Progenitor cell of endocrine pancreas (in vitro differentiated cells): ENCODE measurements at regions not wholly inside any gene's neighbourhood (a gene's known extent, or its start where the extent isn't known, plus 50 kb on each side); places are given as distances from the start of the nearest gene placed in this dataset.

Experiments
- DNase-seq: peaks from one replicate; pipeline ENCODE4 v3.0.0; 2021; ENCODE audit warnings: low spot score; ENCODE audit not compliant: unreplicated experiment
- H3K27ac Mint-ChIP-seq: 2 replicates; pipeline ENCODE4 v1.8.0; 2021; ENCODE audit warnings: mild to moderate bottlenecking, moderate library complexity, mixed read lengths
- H3K27me3 Mint-ChIP-seq: 2 replicates; pipeline ENCODE4 v1.8.0; 2021; ENCODE audit warnings: mixed read lengths
- H3K36me3 Mint-ChIP-seq: 2 replicates; pipeline ENCODE4 v1.8.0; 2022; ENCODE audit warnings: mixed read lengths; ENCODE audit not compliant: insufficient read depth
- H3K4me1 Mint-ChIP-seq: 2 replicates; pipeline ENCODE4 v1.8.0; 2021; ENCODE audit warnings: low read depth, mixed read lengths
- H3K4me3 Mint-ChIP-seq: 2 replicates; pipeline ENCODE4 v1.8.0; 2021; ENCODE audit warnings: low read depth, mild to moderate bottlenecking, moderate library complexity, mixed read lengths
- H3K9me3 Mint-ChIP-seq: 2 replicates; pipeline ENCODE4 v1.8.0; 2021; ENCODE audit warnings: low read depth, mixed read lengths
- TF ChIP-seq, protein P1 (sequence below): fragments of 200-600 bp; sonication (generic); IDR thresholded peaks from one replicate; pipeline ENCODE4 v1.5.0; 2021; ENCODE audit warnings: antibody characterized with exemption, mild to moderate bottlenecking; ENCODE audit not compliant: unreplicated experiment

DNA sequence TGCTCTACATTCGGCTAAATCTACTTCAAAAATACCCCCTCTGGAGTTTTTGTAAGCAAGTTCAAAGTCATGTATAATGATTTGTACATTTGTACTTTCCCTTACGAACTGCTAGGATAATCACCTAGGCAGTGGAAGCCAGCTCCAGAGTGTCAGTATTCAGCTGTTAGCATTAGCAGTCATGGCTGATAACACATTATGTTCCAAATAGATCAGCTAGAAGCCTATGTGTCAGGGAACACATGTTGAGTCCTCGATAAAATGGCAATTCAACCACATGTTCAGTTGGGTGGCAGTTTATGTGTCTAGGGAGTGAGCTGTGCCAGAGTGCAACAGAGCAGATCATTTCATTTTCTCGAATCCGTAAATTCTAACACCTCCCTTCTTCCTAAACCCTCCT is 65.8 kb upstream of the KRTAP11-1 start:
- TF ChIP-seq, protein P1, sequence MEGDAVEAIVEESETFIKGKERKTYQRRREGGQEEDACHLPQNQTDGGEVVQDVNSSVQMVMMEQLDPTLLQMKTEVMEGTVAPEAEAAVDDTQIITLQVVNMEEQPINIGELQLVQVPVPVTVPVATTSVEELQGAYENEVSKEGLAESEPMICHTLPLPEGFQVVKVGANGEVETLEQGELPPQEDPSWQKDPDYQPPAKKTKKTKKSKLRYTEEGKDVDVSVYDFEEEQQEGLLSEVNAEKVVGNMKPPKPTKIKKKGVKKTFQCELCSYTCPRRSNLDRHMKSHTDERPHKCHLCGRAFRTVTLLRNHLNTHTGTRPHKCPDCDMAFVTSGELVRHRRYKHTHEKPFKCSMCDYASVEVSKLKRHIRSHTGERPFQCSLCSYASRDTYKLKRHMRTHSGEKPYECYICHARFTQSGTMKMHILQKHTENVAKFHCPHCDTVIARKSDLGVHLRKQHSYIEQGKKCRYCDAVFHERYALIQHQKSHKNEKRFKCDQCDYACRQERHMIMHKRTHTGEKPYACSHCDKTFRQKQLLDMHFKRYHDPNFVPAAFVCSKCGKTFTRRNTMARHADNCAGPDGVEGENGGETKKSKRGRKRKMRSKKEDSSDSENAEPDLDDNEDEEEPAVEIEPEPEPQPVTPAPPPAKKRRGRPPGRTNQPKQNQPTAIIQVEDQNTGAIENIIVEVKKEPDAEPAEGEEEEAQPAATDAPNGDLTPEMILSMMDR = no peak
- Mint-ChIP-seq H3K27me3 (peaks cover 2% of the 10 kb centered on the region), H3K27ac (no peak overlapping the region), H3K4me3 (no peak overlapping the region), H3K36me3 (no peaks in the 10 kb centered on the region), H3K4me1 (no peaks in the 10 kb centered on the region), H3K9me3 (no peaks in the 10 kb centered on the region)
- no peak for DNase-seq

DNA sequence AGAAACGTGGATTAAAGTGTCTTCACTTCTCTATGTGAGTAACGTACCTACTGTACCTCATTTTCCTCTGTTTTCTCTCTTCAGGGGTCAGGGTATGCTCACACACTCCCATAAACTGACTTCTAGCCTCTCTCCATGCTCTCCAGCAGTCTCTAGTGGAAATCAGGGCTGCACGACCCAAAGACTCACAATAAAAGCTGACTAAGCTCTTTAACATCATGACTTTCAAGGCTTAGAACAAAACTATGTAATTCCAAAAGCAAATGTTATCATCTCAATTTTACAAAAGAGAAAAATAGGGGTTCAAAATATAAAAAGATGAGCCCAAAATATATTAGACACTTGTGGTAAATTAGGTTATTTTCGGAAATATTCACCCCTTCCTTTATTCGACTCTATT is 62.5 kb upstream of the KRTAP11-1 start:
- no peak for DNase-seq
- Mint-ChIP-seq H3K27me3 (peaks cover 2% of the 10 kb centered on the region), H3K4me1 (no peaks in the 10 kb centered on the region), H3K4me3 (no peak overlapping the region), H3K9me3 (no peaks in the 10 kb centered on the region), H3K27ac (no peak overlapping the region), H3K36me3 (no peaks in the 10 kb centered on the region)
- TF ChIP-seq, protein P1 = no peak

DNA sequence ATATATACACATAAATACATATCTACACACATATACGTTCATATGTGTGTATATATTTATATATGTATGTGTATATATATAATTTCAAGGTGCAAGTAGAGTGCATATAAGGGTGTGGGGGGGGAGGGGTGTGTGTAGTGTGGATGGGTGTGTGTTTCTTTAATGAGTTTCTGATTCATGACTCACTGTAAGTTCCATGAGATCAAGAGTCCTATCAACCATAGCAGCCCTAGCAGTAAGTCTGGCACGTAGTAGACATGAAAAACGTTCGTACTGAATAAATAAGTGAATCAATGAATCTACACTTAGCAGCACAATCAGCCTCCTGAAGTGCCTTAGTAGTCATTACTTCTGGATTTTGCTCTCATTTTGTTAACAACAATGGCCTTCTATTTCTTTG is 61.9 kb upstream of the KRTAP11-1 start:
- Mint-ChIP-seq H3K9me3 (no peaks in the 10 kb centered on the region), H3K4me3 (no peak overlapping the region)
- TF ChIP-seq, protein P1 = no peak

DNA sequence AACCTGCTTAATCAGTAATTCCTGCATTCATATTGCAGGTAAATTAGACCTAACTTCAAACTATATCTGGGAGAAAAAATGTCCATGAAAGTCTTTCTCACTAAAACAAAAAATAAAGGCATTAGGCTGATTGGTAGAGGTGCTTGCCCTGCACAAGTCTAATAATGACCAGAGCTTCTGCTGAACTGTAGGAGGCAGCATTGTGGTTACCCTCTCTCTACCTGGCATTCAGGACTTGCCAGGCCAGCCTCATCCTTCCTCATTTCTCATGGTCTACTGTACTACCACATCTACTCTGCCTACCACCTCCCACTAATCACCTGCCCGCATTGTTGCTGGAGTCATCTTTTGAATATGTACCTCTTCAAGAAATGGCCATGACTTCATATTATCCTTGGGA is 60.8 kb upstream of the KRTAP11-1 start:
- no peak for DNase-seq
- H3K4me3 Mint-ChIP-seq = no peak overlapping the region
- no peaks in the 10 kb centered on the region for H3K36me3 Mint-ChIP-seq
- H3K27me3 Mint-ChIP-seq = peaks cover 2% of the 10 kb centered on the region
- no peaks in the 10 kb centered on the region for H3K4me1 Mint-ChIP-seq
- H3K27ac Mint-ChIP-seq = no peak overlapping the region
- TF ChIP-seq, protein P1 = no peak
- H3K9me3 Mint-ChIP-seq = no peaks in the 10 kb centered on the region

More for the DNA sequence above, 61.9 kb upstream of the KRTAP11-1 start:
- H3K36me3 Mint-ChIP-seq = no peaks in the 10 kb centered on the region
- DNase-seq = no peak
- H3K4me1 Mint-ChIP-seq = no peaks in the 10 kb centered on the region
- H3K27ac Mint-ChIP-seq = no peak overlapping the region
- H3K27me3 Mint-ChIP-seq = peaks cover 2% of the 10 kb centered on the region

DNA sequence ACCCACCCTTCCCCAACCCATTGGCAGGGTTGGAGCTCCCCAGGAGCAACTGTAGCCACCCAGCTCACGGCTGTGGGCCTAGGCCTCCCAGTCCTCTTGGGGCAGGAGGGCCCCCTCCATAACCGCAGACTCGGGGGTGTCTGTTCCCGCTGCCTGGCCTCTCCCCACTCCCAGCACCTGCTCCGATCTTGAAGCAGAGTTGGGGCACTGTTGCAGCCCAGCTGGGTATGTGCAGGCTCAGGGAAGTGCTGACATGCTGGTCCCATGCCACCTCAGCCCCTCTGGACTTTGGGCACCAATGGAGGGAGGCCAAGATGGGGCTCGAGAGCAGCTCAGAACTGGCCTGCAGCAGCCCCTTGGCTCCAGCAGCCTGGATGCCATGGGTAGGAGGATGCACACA is 54.8 kb upstream of the KRTAP11-1 start:
- Mint-ChIP-seq H3K4me3 (no peak overlapping the region), H3K27me3 (no peaks in the 10 kb centered on the region), H3K36me3 (no peaks in the 10 kb centered on the region), H3K4me1 (no peaks in the 10 kb centered on the region), H3K9me3 (no peaks in the 10 kb centered on the region), H3K27ac (no peak overlapping the region)
- DNase-seq = no peak
- TF ChIP-seq, protein P1 = no peak
